ENCODE measurements at regions not wholly inside any gene's neighbourhood (a gene's known extent, or its start where the extent isn't known, plus 50 kb on each side); places are given as distances from the start of the nearest gene placed in this dataset.
"Not testable (repeated sequence)": the region's sequence is repeated elsewhere in the genome, so short reads cannot be mapped to it uniquely, and the experiment has no call there.

DNA sequence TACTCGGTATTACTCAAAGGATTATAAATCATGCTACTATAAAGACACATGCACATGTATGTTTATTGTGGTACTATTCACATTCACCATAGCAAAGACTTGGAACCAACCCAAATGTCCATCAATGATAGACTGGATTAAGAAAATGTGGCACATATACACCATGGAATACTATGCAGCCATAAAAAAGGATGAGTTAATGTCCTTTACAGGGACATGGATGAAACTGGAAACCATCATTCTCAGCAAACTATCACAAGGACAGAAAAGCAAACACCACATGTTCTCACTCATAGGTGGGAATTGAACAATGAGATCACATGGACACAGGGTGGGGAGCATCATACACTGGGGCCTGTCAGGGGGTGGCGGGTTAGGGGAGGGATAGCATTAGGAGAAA, 130.5 kb upstream of the SLC1A3 start:
- DNase-seq (ENCODE audit: low read depth, low spot score): not testable (repeated sequence)

DNA sequence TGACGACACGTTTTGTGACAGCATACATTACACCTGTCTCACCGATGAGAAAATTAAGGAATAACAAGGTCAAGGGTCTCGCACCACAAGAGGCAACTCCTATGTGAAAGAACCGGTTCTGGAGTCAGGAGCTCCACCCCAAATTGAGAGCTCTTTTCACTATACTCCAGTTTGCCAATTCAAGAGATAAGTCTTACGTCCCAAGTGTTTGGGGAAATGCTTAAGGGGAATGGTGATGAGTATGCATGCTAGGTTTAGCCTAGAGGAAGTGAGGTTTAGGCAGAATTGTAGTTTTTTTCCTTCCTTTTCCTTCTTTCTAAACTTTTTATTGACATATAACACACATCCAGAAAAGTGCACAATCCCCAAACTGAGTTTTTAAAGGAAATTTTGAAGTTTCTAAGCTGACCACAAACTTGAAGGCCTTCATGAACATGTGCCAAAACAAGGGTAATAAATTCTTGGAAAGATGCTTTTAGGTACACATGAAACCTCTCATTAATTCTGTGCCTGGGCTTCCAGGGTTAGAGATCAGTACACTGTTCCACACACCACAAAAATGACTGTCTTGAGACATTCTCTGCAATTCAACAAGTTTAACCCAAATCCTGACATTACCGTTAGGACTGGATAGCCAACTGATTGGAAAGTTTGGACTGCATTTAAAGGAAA, 127.6 kb upstream of the SLC1A3 start:
- peak; percentile 49 for DNase-seq (ENCODE audit: low read depth, low spot score)

DNA sequence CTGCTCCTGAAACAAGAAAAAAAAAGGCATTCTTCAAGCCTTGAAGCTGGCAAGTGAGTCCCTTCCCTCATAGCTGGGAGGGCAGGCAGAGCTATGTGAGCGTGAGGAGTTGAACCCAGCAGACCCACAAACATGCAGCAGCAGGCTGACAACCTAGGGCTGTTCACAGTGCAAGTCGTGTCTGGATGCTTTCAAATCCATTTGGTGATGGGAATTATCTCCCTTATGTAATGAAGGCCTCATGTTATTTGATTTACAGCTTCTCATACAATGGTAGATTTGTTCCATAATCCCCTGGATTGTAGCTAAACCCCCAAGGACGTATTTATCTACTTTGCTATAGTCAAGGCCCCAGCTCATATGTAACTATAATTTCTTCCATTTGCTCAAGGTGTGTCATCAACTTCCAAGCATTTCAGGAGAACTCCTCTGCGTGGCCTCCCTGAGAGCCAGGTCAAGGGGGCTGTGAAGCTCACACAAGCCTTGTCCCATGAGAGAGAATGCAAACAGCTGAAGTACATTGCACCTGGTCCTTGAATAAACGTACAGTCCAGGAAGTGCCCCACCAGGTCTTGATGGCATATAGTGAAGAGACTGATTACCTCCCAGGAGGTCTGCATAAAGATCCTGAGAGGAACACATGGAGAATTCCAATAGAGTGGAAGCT, 124.8 kb upstream of the SLC1A3 start:
- no peak for DNase-seq (ENCODE audit: low read depth, low spot score)

DNA sequence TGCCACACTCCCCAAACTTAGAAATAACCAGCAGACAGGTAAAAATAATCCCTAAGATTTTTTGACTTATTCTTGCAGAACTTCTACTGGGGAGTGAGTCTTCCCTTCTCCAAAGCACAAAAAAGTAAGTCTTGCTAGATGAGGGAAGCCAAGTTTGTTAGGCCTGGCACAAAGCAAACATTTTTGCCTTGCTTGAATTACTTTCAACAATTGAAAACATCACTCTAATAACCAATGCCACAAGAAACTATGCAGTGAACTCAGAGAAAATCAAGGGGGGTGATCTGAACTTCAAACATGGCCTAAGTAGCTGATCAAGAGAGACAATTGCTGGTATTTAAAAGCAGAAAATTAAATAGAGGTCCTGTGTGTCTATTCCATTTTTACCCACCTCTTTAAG, 123.6 kb upstream of the SLC1A3 start:
- peak; percentile 81 for DNase-seq (ENCODE audit: low read depth, low spot score)

DNA sequence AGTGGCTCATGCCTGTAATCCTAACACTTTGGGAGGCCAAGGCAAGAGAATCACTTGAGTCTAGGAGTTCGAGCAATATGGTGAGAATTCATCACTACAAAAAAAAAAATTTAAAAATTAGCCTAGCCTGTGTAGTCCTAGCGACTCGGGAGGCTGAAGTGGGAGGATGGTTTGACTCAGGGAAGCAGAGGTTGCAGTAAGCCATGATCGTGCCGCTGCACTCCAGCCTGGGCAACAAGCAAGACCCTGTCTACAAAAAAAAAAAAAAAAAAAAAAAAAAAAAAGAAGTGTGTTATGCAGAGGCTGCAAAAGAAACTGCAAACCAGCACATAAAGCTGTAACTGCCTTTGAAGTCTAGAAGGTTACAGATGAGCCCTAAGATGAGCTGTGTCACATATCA, 116.9 kb upstream of the SLC1A3 start:
- no peak for DNase-seq (ENCODE audit: low read depth, low spot score)

DNA sequence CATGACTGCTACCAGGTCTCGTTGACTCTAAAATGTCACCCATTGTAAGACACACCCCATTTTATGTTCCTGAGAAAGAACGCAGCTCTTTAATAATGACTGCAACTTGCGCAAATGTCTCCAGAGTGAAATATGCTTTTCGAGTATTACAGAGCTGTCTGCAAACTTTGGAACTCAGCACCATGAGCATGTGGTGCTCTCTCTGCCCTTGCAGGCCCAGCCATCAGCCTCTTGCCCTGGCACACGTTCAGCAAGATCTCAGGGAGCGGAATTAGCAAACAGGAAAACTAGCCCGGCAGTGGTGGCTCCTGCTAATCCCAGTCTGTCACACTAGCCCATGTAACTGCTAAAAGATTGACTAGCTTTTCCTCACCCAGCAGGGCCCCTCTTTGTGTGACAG, 114.5 kb upstream of the SLC1A3 start:
- no peak for DNase-seq (ENCODE audit: low read depth, low spot score)

DNA sequence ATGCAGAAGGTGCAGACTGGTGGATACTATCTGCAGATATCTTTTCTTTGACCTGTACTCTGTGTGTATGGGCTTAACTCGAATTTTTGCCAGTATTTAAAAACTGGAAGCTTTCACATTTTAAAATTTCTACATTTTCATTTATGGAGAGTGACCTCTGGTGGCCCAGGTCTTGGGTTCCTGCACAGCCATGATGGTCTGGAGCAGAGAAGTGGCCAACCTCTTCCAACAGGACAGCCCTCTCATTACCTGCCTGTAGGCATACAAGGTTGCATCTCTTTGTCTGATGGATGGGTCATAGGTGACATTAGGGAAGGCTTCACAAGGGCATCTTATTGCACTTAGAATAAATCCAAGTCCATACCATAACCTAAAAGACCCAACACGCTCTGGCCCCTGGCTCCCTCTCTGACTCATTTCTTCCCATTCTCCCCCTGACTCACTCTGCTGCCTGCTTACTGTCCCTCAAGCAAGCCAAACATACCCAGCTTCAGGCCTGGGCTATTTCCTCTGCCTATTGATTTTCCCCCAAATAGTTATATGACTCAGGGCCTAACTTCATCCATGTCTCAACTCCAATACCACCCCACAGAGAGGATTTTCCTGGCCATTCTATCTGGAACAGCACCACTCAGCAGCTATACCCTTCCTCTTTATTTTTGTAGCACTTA, 113.3 kb upstream of the SLC1A3 start:
- DNase-seq (ENCODE audit: low read depth, low spot score): peak; percentile 58

DNA sequence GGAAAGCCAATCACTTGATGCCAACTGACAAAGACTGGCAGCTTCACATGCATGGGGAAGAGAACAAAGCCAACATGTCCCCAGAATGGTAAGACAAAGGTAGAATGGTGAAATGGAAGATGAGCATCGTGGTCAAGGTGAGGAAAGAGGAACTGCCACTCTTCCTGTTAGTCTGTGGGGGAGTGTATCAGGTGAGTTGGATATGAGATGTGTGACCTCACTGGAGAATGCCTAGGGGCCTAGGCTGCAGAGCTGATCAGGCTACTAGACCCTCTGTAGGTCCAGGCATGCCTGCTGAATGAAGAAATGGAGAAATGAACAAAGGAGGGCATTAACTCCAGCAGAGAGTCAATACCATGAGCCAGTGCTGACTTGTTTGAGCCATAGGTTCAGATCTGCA, 112.4 kb upstream of the SLC1A3 start:
- no peak for DNase-seq (ENCODE audit: low read depth, low spot score)

DNA sequence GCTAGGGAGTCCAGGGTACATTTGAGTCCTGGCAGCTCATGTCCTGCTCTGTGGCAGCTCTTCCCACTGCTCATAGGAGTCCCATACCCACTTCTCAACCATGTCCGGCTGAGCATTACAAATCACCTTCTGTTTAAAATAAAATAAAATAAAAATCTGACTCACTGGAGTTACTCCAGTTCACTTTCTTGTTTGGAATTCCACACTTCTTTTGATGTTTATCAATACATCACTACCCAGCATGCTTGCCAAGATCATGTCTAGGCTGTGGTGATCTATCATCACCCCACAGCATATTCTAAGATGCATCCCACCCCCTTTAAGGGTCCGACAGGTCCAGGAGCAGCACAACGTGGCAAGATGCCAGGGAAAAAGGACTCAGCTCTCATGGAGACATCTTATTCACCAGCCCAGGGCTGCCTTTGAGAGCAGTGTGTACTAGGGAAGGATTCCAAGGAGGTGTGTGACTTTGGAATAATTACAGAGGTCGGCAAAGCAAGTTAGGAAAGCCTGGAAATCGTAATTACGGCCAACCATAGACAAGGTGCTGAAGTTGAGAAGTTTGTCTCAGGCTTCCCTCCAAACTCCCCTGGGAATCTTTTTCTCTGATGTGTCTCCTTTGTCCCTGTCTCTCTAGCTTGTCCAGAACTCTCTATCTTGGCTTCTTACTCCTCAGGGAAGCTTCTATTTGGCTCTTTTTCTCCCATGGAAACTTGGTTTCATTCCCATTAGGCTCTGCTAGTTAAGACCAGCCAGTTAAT, 111.4 kb upstream of the SLC1A3 start:
- DNase-seq (ENCODE audit: low read depth, low spot score): peak; percentile 91

DNA sequence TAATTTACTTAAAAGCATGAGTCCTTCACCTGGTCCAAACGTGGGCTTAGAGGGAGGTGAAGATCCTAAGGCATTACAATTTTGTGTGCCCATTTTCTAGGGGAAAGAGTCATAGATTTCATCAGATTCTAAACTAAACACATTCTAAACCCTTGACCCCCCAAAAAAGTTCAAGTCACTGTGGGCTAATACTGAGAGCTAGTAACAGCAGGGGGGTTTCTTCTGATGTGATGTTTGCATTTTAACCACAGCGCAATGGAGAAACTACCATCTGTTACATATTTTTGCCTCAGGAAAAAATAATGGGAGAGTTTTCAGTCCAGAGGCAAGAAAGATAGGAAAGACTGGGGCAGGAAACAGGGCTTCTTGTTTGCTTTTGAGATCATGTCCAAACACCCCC, 110.8 kb upstream of the SLC1A3 start:
- no peak for DNase-seq (ENCODE audit: low read depth, low spot score)

DNA sequence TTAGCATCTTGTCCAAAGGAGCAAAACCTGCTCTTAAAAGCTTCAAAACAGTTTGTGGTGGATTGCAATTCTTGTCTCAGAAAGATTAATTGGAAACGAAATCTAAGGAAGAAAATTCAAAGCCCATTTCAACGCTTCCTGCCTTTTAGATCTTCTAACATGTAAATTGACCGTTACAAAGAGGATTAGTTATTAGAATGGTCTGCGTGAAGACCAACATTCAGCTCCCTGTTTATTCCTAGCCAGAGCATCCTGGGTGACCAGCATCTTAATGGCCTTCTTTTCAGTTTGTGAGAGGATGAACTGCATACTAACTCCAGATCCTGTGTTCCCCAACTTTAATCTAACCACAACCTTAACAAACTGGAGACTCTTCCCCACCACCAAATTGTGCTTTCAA, 109.9 kb upstream of the SLC1A3 start:
- no peak for DNase-seq (ENCODE audit: low read depth, low spot score)

DNA sequence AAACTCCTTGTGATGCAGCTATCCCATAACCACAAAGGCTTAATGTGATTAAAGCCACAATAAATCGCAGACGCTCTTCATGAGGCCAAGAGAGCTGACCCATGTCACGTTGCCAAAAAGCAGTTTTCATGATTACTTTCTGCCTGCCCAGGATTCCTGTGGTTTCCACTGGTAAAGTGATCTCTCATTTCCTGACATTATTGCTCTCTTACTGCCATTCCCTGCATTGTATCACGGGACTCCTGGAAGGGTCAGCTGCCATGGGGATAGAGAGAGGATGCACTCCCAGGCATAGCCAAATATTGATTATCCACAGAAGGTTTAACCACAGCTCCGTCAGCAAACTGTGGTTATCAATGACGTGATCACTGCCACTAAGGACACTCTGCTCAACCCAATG, 103.8 kb upstream of the SLC1A3 start:
- DNase-seq (ENCODE audit: low read depth, low spot score): peak; percentile 97

DNA sequence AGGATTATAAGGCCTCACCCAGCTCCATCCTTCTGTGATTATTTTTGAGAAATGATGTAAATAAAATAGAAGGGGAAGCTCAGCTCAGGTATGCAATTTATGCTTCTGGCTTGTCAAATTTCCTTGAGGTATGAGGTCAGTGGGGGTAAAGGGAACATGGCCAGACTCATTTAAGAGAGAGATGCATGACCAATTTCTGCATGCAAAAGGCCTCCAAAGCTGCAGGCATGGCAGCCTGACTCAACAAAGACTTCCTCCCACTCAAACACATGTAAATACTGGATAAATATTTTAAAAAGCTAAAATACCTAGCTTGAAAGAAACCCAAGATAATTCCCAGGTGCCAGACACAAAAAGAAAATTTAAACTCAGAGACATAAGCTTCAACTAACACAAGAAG, 101.4 kb upstream of the SLC1A3 start:
- DNase-seq (ENCODE audit: low read depth, low spot score): no peak

DNA sequence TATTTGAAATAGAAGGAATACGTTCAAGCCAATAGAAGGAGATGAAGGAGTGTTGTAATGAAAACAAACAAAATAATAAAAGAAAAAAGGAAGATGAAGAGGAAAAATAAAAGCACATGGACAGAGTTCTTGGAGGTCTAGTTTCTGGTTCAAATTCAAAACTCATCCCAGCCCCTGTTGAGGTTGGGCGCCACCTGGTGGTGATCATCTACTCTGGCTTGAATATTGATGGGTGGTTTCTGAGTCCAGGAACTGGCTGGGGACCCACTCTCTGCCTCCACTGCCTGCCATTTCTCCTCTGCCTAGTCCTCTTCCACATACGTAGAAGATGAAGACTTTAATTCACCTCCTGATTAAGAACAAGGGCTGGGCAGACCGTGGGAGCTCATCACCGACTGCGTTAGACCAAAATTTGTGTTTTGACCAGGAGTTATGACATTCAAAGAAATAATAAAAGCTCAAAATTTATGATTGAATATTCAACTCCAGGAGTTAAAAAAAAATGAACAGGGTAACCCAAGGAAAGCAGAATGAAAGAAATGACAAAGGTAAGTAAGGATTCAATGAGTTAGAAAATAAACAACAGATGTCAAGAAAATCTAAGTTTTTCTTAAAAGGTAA, 99.0 kb upstream of the SLC1A3 start:
- DNase-seq (ENCODE audit: low read depth, low spot score): peak; percentile 86

DNA sequence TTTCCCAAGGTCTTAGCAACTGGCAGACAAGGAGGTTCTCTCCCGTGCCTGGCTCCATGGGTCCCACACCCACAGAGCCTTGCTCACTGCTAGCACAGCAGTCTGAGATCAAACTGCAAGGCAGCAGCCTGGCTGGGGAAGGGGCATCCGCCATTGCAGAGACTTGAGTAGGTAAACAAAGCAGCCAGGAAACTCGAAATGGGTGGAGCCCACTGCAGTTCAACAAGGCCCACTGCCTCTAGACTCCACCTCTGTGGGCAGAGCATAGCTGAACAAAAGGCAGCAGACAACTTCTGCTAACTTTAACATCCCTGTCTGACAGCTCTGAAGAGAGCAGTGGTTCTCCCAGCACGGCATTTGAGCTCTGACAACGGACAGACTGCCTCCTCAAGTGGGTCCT, 98.1 kb upstream of the SLC1A3 start:
- not testable (repeated sequence) for DNase-seq (ENCODE audit: low read depth, low spot score)

DNA sequence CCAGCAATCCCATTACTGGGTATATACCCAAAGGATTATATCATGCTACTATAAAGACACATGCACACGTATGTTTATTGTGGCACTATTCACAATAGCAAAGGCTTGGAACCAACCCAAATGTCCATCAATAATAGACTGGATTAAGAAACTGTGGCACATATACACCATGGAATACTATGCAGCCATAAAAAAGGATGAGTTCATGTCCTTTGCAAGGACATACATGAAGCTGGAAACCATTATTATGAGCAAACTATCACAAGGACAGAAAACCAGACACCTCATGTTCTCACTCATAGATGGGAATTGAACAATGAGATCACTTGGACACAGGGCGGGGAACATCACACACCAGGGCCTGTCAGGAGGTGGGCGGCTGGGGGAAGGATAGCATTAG, 92.8 kb upstream of the SLC1A3 start:
- not testable (repeated sequence) for DNase-seq (ENCODE audit: low read depth, low spot score)

DNA sequence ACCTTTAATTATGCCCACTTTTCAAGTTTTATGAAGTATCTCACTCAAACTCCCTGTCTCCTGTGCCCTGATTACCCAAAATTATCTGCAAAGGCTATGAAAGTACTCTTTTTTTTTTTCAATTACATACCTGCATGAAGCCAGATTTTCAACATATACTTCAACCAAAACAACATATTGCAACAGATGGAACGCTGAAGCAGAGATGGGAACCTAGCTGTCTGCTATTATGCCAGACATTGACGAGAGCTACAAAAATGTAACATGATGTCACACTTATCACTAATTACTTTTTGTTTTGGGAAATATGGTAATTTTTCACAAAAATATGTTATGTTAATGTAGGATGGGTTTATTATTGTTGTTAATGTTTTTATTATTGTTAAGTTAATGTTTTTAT, 86.5 kb upstream of the SLC1A3 start:
- DNase-seq (ENCODE audit: low read depth, low spot score): no peak

DNA sequence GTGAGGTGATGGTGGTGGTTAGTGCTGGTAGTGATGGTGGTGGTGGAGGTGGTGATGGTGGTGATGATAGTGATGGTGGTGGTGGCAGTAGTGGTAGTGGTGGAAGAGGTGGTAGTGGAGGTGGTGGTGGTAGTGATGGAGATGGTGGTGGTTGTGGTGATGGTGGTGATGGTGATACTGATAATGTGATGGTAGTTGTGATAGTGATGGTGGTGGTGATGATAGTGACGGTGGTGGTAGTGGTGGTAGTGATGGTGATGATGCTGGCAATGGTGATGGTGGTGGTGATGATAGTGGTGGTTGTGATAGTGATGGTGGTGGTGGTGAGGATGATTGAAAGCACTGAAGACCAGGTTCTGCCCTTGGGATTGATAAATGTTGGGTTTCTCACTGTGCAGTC, 85.2 kb upstream of the SLC1A3 start:
- no peak for DNase-seq (ENCODE audit: low read depth, low spot score)

DNA sequence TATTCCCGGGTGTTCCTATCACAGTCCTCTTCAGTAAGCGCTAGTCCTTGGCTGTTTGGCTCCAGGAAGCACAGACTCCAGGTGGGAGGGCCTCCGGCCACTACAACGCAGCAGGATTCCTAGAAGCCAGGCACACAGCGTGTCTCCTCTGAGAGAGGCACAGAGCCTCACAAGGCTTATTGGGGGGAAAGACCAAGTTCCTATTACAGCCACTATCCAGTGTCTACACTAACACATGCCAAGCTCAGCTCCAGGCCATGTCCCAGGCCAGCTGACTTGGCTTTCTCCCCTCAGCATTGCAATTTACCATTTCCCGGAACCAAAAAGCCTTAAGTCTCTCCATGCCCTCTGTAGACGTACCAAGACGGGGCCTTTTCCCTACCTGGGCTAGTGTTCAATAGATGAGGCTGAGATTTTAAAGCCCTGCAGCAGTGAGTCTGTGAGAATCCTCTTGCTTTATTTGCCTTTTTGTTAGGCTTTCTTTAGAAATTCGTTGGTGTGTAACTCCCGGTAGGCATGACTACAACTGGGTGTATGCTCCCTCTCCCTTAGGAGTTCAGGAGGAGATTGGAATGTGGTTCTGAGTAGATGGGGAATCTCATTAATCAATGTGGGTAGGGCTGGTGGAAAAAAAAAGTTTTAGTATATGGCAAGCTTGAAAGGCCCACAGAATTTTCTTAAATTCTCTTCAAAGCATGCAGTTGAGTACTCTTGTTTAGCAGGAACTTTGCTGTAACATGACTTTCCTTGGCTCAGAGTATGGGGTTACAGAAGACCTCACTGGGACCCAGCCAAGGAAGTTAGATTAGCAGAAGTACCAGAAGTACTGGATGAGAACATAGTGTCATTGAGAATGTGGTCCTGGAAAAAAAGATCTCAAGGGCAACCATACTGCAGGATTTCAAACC, 84.3 kb upstream of the SLC1A3 start:
- DNase-seq (ENCODE audit: low read depth, low spot score): peak; percentile 35

DNA sequence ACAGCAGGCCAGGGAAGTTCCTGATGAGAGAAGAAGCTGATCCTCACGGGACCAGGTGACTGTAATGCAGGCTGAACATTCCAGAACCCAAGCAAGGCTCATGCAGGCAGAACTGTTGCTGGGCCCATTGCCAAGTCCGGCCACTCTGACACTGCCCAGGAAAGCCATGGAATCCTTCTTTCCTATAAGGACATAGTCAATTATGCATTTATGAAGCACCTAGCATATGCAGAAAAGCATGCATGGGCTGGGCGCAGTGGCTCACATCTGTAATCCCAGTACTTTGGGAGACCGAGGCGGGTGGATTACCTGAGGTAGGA, 83.7 kb upstream of the SLC1A3 start:
- DNase-seq (ENCODE audit: low read depth, low spot score): no peak

DNA sequence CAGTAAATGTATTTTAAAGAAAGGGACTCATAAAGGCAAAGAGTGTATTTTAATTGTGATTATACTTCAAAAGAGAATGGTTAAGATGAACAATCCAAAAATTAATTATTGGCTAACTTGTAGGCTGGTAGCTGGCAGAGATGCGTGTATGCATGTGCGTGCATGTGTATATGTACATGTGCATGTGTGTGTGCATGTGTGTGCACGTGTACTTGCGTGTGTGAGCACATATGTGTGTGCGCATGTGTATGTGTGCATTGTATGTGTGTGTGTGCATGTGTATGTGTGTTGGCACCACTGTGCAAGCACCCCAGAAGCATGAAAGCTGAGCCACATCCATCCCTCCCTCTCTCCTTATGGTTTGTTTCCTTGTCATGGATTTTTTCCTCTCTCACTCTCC, 83.0 kb upstream of the SLC1A3 start:
- no peak for DNase-seq (ENCODE audit: low read depth, low spot score)

All from astrocyte of the hippocampus (primary cell).